SJCRH30 (cell line): ENCODE measurements at regions not wholly inside any gene's neighbourhood (a gene's known extent, or its start where the extent isn't known, plus 50 kb on each side); places are given as distances from the start of the nearest gene placed in this dataset.
A peak's percentile ranks its signal among the peaks of the same experiment; 100 is the strongest.

Source experiments
- DNase-seq, 2 experiments: peaks; one replicate each; pipeline ENCODE4 v3.0.0-alpha.2; 2015 to 2020
- H3K27ac ChIP-seq: fragments of 250-450 bp; sonication (Bioruptor Pico); 2 replicates; pipeline ENCODE4 v1.5.1; 2020; ENCODE audit warnings: mild to moderate bottlenecking, moderate library complexity
- H3K27me3 ChIP-seq: fragments of 250-450 bp; sonication (Bioruptor Pico); 2 replicates; pipeline ENCODE4 v1.5.1; 2020; ENCODE audit warnings: mild to moderate bottlenecking, moderate library complexity
- H3K36me3 ChIP-seq: fragments of 250-450 bp; sonication (Bioruptor Pico); 2 replicates; pipeline ENCODE4 v1.5.1; 2020; ENCODE audit warnings: mild to moderate bottlenecking, moderate library complexity
- H3K4me1 ChIP-seq: fragments of 250-450 bp; sonication (Bioruptor Pico); 2 replicates; pipeline ENCODE4 v1.5.1; 2020; ENCODE audit warnings: mild to moderate bottlenecking, moderate library complexity
- H3K4me3 ChIP-seq: fragments of 250-450 bp; sonication (Bioruptor Pico); 2 replicates; pipeline ENCODE4 v1.5.1; 2020; ENCODE audit warnings: mild to moderate bottlenecking, moderate library complexity
- H3K9me3 ChIP-seq: fragments of 250-450 bp; sonication (Bioruptor Pico); replicated peaks from 2 replicates; pipeline ENCODE4 v1.5.1; 2020; ENCODE audit warnings: mild to moderate bottlenecking, moderate library complexity

- no peak overlapping the region for H3K27ac ChIP-seq
- H3K36me3 ChIP-seq, result no peaks in the 10 kb centered on the region
- 0 out of 2 replicates have a peak, but pooled peaks cover 3% of the 10 kb centered on the region for H3K9me3 ChIP-seq
- DNase-seq, result no peak
- 0 out of 2 replicates have a peak, but pooled peaks cover 4% of the 10 kb centered on the region for H3K27me3 ChIP-seq
- no peaks in the 10 kb centered on the region for H3K4me1 ChIP-seq
- H3K4me3 ChIP-seq, result no peak overlapping the region
Measured at GRCh38 chr5:174235221-174236011, 189.9 kb downstream of the NSG2 start.

GRCh38 chr5:174236070-174236469 is 190.6 kb downstream of the NSG2 start:
- Histone ChIP-seq H3K27me3 (0 out of 2 replicates have a peak, but pooled peaks cover 4% of the 10 kb centered on the region), H3K4me1 (no peaks in the 10 kb centered on the region), H3K27ac (no peak overlapping the region), H3K36me3 (no peaks in the 10 kb centered on the region), H3K4me3 (no peak overlapping the region), H3K9me3 (0 out of 2 replicates have a peak, but pooled peaks cover 3% of the 10 kb centered on the region)
- no peak for DNase-seq

GRCh38 chr5:174239718-174240117 is 194.2 kb downstream of the NSG2 start:
- no peak for DNase-seq
- Histone ChIP-seq H3K27me3 (0 out of 2 replicates have a peak, but pooled peaks cover 4% of the 10 kb centered on the region), H3K36me3 (no peaks in the 10 kb centered on the region), H3K4me1 (no peaks in the 10 kb centered on the region), H3K4me3 (no peak overlapping the region), H3K9me3 (0 out of 2 replicates have a peak, but pooled peaks cover 3% of the 10 kb centered on the region), H3K27ac (no peak overlapping the region)

GRCh38 chr5:174242573-174242972 is 197.1 kb downstream of the NSG2 start:
- Histone ChIP-seq H3K9me3 (0 out of 2 replicates have a peak, but pooled peaks cover 3% of the 10 kb centered on the region), H3K4me3 (no peak overlapping the region), H3K36me3 (no peaks in the 10 kb centered on the region), H3K27ac (no peak overlapping the region), H3K4me1 (no peaks in the 10 kb centered on the region), H3K27me3 (no peaks in the 10 kb centered on the region)
- no peak for DNase-seq

GRCh38 chr5:174243904-174244303 is 198.4 kb downstream of the NSG2 start:
- Histone ChIP-seq H3K9me3 (0 out of 2 replicates have a peak, but pooled peaks cover 3% of the 10 kb centered on the region), H3K27me3 (no peaks in the 10 kb centered on the region), H3K27ac (no peak overlapping the region), H3K4me1 (no peaks in the 10 kb centered on the region), H3K36me3 (no peaks in the 10 kb centered on the region), H3K4me3 (no peak overlapping the region)
- DNase-seq, result no peak

- no peaks in the 10 kb centered on the region for H3K4me1 ChIP-seq
- DNase-seq, result no peak
- no peak overlapping the region for H3K27ac ChIP-seq
- H3K4me3 ChIP-seq, result no peak overlapping the region
- no peaks in the 10 kb centered on the region for H3K9me3 ChIP-seq
- no peaks in the 10 kb centered on the region for H3K36me3 ChIP-seq
- no peaks in the 10 kb centered on the region for H3K27me3 ChIP-seq
Measured at GRCh38 chr5:174245516-174246075, 200.1 kb downstream of the NSG2 start.

- H3K4me1 ChIP-seq, result no peaks in the 10 kb centered on the region
- no peaks in the 10 kb centered on the region for H3K27me3 ChIP-seq
- no peak overlapping the region for H3K4me3 ChIP-seq
- no peaks in the 10 kb centered on the region for H3K36me3 ChIP-seq
- no peak for DNase-seq
- no peak overlapping the region for H3K27ac ChIP-seq
- H3K9me3 ChIP-seq, result no peaks in the 10 kb centered on the region
Measured at GRCh38 chr5:174246743-174247142, 201.2 kb downstream of the NSG2 start.

GRCh38 chr5:174247301-174247700 is 201.8 kb downstream of the NSG2 start:
- H3K4me1 ChIP-seq, result no peaks in the 10 kb centered on the region
- no peak for DNase-seq
- H3K4me3 ChIP-seq, result no peak overlapping the region
- no peaks in the 10 kb centered on the region for H3K36me3 ChIP-seq
- H3K27ac ChIP-seq, result no peak overlapping the region
- no peaks in the 10 kb centered on the region for H3K9me3 ChIP-seq
- no peaks in the 10 kb centered on the region for H3K27me3 ChIP-seq

- H3K27ac ChIP-seq, result no peak overlapping the region
- no peak overlapping the region for H3K4me3 ChIP-seq
- H3K4me1 ChIP-seq, result no peaks in the 10 kb centered on the region
- H3K27me3 ChIP-seq, result no peaks in the 10 kb centered on the region
- no peaks in the 10 kb centered on the region for H3K36me3 ChIP-seq
- H3K9me3 ChIP-seq, result no peaks in the 10 kb centered on the region
- DNase-seq, result no peak
Measured at GRCh38 chr5:174251305-174252000, 205.9 kb downstream of the NSG2 start.

GRCh38 chr5:174252121-174252520 is 206.6 kb downstream of the NSG2 start:
- no peaks in the 10 kb centered on the region for H3K27me3 ChIP-seq
- H3K9me3 ChIP-seq, result no peaks in the 10 kb centered on the region
- H3K36me3 ChIP-seq, result no peaks in the 10 kb centered on the region
- H3K4me1 ChIP-seq, result no peaks in the 10 kb centered on the region
- DNase-seq, result no peak
- no peak overlapping the region for H3K27ac ChIP-seq
- H3K4me3 ChIP-seq, result no peak overlapping the region

- Histone ChIP-seq H3K36me3 (no peaks in the 10 kb centered on the region), H3K4me1 (peaks cover 16% of the 10 kb centered on the region), H3K4me3 (peak overlapping the region; percentile 23), H3K27me3 (no peaks in the 10 kb centered on the region), H3K27ac (peak overlapping the region; percentile 93), H3K9me3 (peaks cover 3% of the 10 kb centered on the region)
- peak; percentile 86 to 97 for DNase-seq
Measured at GRCh38 chr5:174259696-174260420, 214.4 kb downstream of the NSG2 start.

GRCh38 chr5:174271316-174271715 is 225.8 kb downstream of the NSG2 start:
- DNase-seq, result no peak
- no peaks in the 10 kb centered on the region for H3K36me3 ChIP-seq
- no peak overlapping the region for H3K4me3 ChIP-seq
- no peak overlapping the region for H3K27ac ChIP-seq
- no peaks in the 10 kb centered on the region for H3K27me3 ChIP-seq
- no peaks in the 10 kb centered on the region for H3K4me1 ChIP-seq
- no peaks in the 10 kb centered on the region for H3K9me3 ChIP-seq

GRCh38 chr5:174272671-174273070 is 227.2 kb downstream of the NSG2 start:
- H3K4me3 ChIP-seq, result no peak overlapping the region
- no peak overlapping the region for H3K27ac ChIP-seq
- H3K27me3 ChIP-seq, result no peaks in the 10 kb centered on the region
- DNase-seq, result no peak
- H3K9me3 ChIP-seq, result no peaks in the 10 kb centered on the region
- H3K4me1 ChIP-seq, result no peaks in the 10 kb centered on the region
- no peaks in the 10 kb centered on the region for H3K36me3 ChIP-seq

GRCh38 chr5:174273325-174273724 is 227.8 kb downstream of the NSG2 start:
- H3K27me3 ChIP-seq, result no peaks in the 10 kb centered on the region
- DNase-seq, result no peak
- H3K9me3 ChIP-seq, result no peaks in the 10 kb centered on the region
- H3K36me3 ChIP-seq, result no peaks in the 10 kb centered on the region
- no peak overlapping the region for H3K27ac ChIP-seq
- H3K4me1 ChIP-seq, result no peaks in the 10 kb centered on the region
- no peak overlapping the region for H3K4me3 ChIP-seq
